A673 (cell line): ENCODE measurements at regions not wholly inside any gene's neighbourhood (a gene's known extent, or its start where the extent isn't known, plus 50 kb on each side); places are given as distances from the start of the nearest gene placed in this dataset.

Source experiments
- BruUV-seq: library from RNA; stranded (reverse); fragments of 400-500 nt; replicated peaks from 2 replicates; lab custom pipeline; 2021; lab: Mats Ljungman, UMichigan
- CTCF ChIA-PET: fragments of 300-600 bp; sonication (Branson Sonifier 250); formaldehyde crosslinking; loops from one replicate; lab custom pipeline; 2022; ENCODE audit warnings: antibody characterized with exemption; lab: Charles Lee
- POLR2A ChIA-PET: fragments of 300-600 bp; sonication (Branson Sonifier 250); formaldehyde crosslinking; loops from one replicate; lab custom pipeline; 2022; ENCODE audit warnings: antibody characterized with exemption; ENCODE audit not compliant: low non-redundant PET; lab: Charles Lee
- DNase-seq: peaks from one replicate; pipeline ENCODE4 v3.0.0-alpha.2; 2015; ENCODE audit warnings: low spot score
- H3K27ac ChIP-seq: fragments of 200-600 bp; sonication (generic); 2 replicates; pipeline ENCODE4 v1.5.1; 2016; ENCODE audit warnings: mixed run types, low read depth, mild to moderate bottlenecking, mixed read lengths, antibody characterized with exemption, low read length; ENCODE audit not compliant: poor library complexity, severe bottlenecking
- H3K27me3 ChIP-seq: fragments of 200-600 bp; sonication (generic); replicated peaks from 2 replicates; pipeline ENCODE4 v1.6.1; 2017; ENCODE audit warnings: mixed run types, low read depth, mild to moderate bottlenecking, mixed read lengths, antibody characterized with exemption, low read length; ENCODE audit not compliant: insufficient read depth, poor library complexity
- H3K36me3 ChIP-seq: fragments of 200-600 bp; sonication (generic); 2 replicates; pipeline ENCODE4 v1.6.1; 2016; ENCODE audit warnings: mixed run types, mild to moderate bottlenecking, mixed read lengths, antibody characterized with exemption, low read length; ENCODE audit not compliant: insufficient read depth, poor library complexity, severe bottlenecking
- H3K4me1 ChIP-seq: fragments of 200-600 bp; sonication (generic); 2 replicates; pipeline ENCODE4 v1.6.1; 2017; ENCODE audit warnings: mixed run types, mild to moderate bottlenecking, mixed read lengths, antibody characterized with exemption, low read length; ENCODE audit not compliant: insufficient read depth, poor library complexity, severe bottlenecking
- H3K4me3 ChIP-seq: fragments of 200-600 bp; sonication (generic); 2 replicates; pipeline ENCODE4 v1.5.1; 2016; ENCODE audit warnings: low read depth, mixed run types, mild to moderate bottlenecking, mixed read lengths, low read length; ENCODE audit not compliant: poor library complexity, severe bottlenecking
- H3K9me3 ChIP-seq: fragments of 200-600 bp; sonication (generic); 2 replicates; pipeline ENCODE4 v1.6.1; 2016; ENCODE audit warnings: mixed run types, low read depth, mild to moderate bottlenecking, mixed read lengths, antibody characterized with exemption, low read length; ENCODE audit not compliant: poor library complexity, severe bottlenecking
- EZH2 ChIP-seq: fragments of 200-600 bp; sonication (generic); IDR thresholded peaks from 2 replicates; pipeline ENCODE4 v1.6.1; 2017; ENCODE audit warnings: borderline replicate concordance, low read depth, mild to moderate bottlenecking, mixed read lengths, antibody characterized with exemption, low read length; ENCODE audit not compliant: poor library complexity, severe bottlenecking
- intact Hi-C: fragments of 100-400 bp; cut with micrococcal nuclease; formaldehyde crosslinking; loops from one replicate; pipeline ENCODE4 v1.10.0; 2022; ENCODE audit not compliant: unreplicated experiment
- TF ChIP-seq, protein P1 (sequence below): fragments of 300-800, 200-600 bp; sonication (generic); conservative IDR thresholded peaks from 2 replicates; pipeline ENCODE4 v1.5.1; 2017; ENCODE audit warnings: low read depth, mild to moderate bottlenecking, antibody characterized with exemption, low read length, moderate library complexity, mixed read lengths

DNA sequence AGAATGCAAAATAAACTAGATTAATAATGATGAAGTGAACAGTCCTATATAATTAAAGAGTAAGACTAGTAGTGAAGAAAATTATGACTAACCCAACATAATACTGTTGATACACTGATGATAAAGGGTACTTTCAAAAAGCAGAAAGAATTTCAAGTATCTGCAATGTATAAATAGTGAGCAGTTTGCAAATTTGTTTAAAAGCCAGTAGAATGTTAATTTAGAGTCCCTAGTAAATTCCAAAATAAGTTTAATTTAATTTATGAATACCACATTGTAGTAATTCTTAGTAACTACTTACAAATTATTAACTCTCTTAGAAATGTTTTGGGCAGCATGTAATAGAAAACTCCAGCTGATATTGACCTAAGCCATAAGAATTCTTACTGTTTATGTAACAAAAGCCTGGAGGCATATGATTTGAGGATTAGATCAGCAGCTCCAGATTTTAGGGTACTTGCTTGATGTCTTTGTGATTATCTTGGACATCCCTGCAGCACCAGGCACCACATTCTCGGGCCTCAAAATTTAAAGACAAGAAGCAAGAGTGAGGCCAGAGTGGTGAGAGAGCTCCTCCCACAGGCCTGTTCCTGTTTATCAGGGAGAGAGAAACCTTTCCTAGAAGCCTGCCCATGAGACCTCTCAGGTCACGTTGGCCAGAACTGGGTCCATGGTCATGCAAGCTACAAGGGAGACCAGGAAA is 67.6 kb upstream of the TDRD3 start:
- peaks cover 58% of the 10 kb centered on the region for H3K4me1 ChIP-seq
- intact Hi-C loops = loop anchor here (1.0 to 5.0 kb wide), 8 partner anchors 167 to 937 kb away; partner anchors contain the start of gene DIAPH3
- H3K9me3 ChIP-seq = peaks cover 9% of the 10 kb centered on the region
- no peaks in the 10 kb centered on the region for H3K27me3 ChIP-seq
- POLR2A ChIA-PET = interaction anchor here (0.6 to 1.3 kb wide), 3 partner anchors 229 to 381 kb away, joined by 3 to 11 read pairs (median 3); no protein-coding TSS in a partner anchor
- no peak overlapping the region for H3K4me3 ChIP-seq
- H3K27ac ChIP-seq = peak overlapping the region; percentile 91
- DNase-seq = peak; percentile 93
- CTCF ChIA-PET = interaction anchor here (1.0 to 1.7 kb wide), 6 partner anchors 34 to 787 kb away, joined by 3 to 25 read pairs (median 3); no protein-coding TSS in a partner anchor
- TF ChIP-seq, protein P1, sequence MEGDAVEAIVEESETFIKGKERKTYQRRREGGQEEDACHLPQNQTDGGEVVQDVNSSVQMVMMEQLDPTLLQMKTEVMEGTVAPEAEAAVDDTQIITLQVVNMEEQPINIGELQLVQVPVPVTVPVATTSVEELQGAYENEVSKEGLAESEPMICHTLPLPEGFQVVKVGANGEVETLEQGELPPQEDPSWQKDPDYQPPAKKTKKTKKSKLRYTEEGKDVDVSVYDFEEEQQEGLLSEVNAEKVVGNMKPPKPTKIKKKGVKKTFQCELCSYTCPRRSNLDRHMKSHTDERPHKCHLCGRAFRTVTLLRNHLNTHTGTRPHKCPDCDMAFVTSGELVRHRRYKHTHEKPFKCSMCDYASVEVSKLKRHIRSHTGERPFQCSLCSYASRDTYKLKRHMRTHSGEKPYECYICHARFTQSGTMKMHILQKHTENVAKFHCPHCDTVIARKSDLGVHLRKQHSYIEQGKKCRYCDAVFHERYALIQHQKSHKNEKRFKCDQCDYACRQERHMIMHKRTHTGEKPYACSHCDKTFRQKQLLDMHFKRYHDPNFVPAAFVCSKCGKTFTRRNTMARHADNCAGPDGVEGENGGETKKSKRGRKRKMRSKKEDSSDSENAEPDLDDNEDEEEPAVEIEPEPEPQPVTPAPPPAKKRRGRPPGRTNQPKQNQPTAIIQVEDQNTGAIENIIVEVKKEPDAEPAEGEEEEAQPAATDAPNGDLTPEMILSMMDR = peak; percentile 84
- TF ChIP-seq EZH2 = no peak
- TSS peak; percentile 19 for BruUV-seq
- H3K36me3 ChIP-seq = peaks cover 8% of the 10 kb centered on the region

DNA sequence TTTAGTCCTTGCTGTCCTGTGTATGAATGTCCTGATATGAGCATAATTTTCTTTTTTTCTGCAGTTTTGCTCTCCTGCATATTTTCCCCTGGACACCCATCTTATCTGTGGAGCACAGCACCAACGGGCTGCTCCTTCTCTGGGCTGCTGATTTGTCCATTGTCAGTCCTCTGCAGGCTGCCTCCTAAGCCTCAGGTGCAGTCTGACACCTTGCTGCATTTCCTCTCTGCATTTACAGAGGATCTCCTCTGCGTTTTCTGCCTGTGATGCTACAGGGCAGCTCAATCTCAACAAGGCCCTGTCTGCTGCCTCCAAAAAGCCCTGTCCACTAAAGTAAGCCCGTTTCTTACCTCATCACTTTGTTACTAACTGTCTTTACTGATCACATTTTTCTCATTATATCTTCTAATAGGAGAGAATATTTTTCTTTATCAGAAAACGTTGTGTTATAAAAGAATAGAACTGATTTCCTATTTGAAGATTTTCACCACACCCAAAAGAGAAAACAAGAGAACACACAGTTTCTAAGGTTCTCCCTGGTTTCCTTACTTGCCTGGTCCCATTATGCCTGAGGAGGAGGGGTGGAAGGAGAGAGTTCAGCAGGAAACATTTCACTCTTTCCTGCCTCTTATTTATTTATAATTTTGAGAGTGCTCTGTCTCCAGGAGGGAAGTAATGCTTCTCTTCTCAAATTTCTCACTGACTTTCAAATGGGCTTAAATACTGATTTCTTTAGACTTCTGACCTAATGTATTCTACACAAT is 65.6 kb upstream of the TDRD3 start:
- Histone ChIP-seq H3K9me3 (peaks cover 9% of the 10 kb centered on the region), H3K27ac (peak overlapping the region; percentile 91), H3K27me3 (no peaks in the 10 kb centered on the region), H3K4me1 (peaks cover 76% of the 10 kb centered on the region), H3K36me3 (peaks cover 8% of the 10 kb centered on the region), H3K4me3 (no peak overlapping the region)
- peak; percentile 48 for DNase-seq
- ChIA-PET POLR2A (no interaction called here), CTCF (no interaction called here)
- no TSS peak for BruUV-seq
- intact Hi-C loops = loop anchor here (5.0 to 10.0 kb wide), 3 partner anchors 559 to 1217 kb away; no protein-coding TSS in a partner anchor
- no peak for TF ChIP-seq EZH2
- TF ChIP-seq, protein P1 = no peak

DNA sequence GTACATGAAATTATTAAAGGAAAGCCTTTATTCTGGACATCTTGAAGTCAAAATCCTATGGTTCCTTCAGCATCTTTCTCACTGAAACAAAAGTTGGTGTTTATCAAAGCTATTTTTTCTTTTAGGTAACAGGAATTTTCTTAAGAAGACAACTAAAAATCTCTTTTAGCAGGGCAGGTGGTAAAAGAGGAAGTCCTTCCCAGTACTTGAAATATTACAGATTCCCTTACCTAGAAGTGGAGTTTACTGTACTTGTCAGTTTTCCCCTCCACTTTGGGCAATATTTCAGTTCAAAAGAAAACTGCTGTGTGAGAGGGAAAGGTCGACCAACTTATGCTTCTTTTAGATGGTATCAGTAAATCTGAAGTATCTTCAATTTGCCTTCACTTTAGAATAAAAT is 64.3 kb upstream of the TDRD3 start:
- Histone ChIP-seq H3K4me1 (peaks cover 81% of the 10 kb centered on the region), H3K36me3 (peaks cover 8% of the 10 kb centered on the region), H3K9me3 (peaks cover 9% of the 10 kb centered on the region), H3K27ac (peak overlapping the region; percentile 91), H3K27me3 (no peaks in the 10 kb centered on the region), H3K4me3 (no peak overlapping the region)
- intact Hi-C loops = loop anchor here (5.0 to 10.0 kb wide), 3 partner anchors 560 to 1218 kb away; no protein-coding TSS in a partner anchor
- ChIA-PET POLR2A (no interaction called here), CTCF (no interaction called here)
- TF ChIP-seq, protein P1 = no peak
- TF ChIP-seq EZH2 = no peak
- no TSS peak for BruUV-seq
- DNase-seq = no peak
